KMS-11 (cell line): ENCODE measurements at regions not wholly inside any gene's neighbourhood (a gene's known extent, or its start where the extent isn't known, plus 50 kb on each side); places are given as distances from the start of the nearest gene placed in this dataset.

Experiments used
- H2AFZ ChIP-seq: fragments of 200-600 bp; sonication (generic); 2 replicates; pipeline ENCODE4 v1.6.1; 2016; ENCODE audit warnings: antibody characterized with exemption, mixed run types, low read depth
- H3K27ac ChIP-seq: fragments of 200-600 bp; sonication (generic); 2 replicates; pipeline ENCODE4 v1.6.1; 2016; ENCODE audit warnings: mild to moderate bottlenecking, mixed run types
- H3K27me3 ChIP-seq: fragments of 200-600 bp; sonication (generic); 2 replicates; pipeline ENCODE4 v1.6.1; 2017; ENCODE audit warnings: mild to moderate bottlenecking, low read depth, mixed run types, moderate library complexity; ENCODE audit not compliant: insufficient read depth
- H3K36me3 ChIP-seq: fragments of 200-600 bp; sonication (generic); 2 replicates; pipeline ENCODE4 v1.6.1; 2017; ENCODE audit warnings: mild to moderate bottlenecking, mixed run types; ENCODE audit not compliant: insufficient read depth
- H3K4me1 ChIP-seq: fragments of 200-600 bp; sonication (generic); 2 replicates; pipeline ENCODE4 v1.6.1; 2016; ENCODE audit warnings: mild to moderate bottlenecking, low read depth, mixed run types; ENCODE audit not compliant: poor library complexity, severe bottlenecking
- H3K4me2 ChIP-seq: fragments of 200-600 bp; sonication (generic); 2 replicates; pipeline ENCODE4 v1.7.0; 2016; ENCODE audit warnings: mild to moderate bottlenecking, mixed run types
- H3K4me3 ChIP-seq: fragments of 200-600 bp; sonication (generic); IDR thresholded peaks from 2 replicates; pipeline ENCODE4 v1.6.1; 2017; ENCODE audit warnings: low read depth, low read length, mixed read lengths; ENCODE audit not compliant: insufficient read depth
- H3K79me2 ChIP-seq: fragments of 200-600 bp; sonication (generic); 2 replicates; pipeline ENCODE4 v1.6.1; 2016; ENCODE audit warnings: low read depth, mixed run types; ENCODE audit not compliant: insufficient read depth
- H3K9ac ChIP-seq: fragments of 200-600 bp; sonication (generic); 2 replicates; pipeline ENCODE4 v1.6.1; 2016; ENCODE audit warnings: mild to moderate bottlenecking, mixed run types
- H4K20me1 ChIP-seq: fragments of 200-600 bp; sonication (generic); 2 replicates; pipeline ENCODE4 v1.6.1; 2016; ENCODE audit warnings: mild to moderate bottlenecking, mixed run types; ENCODE audit not compliant: insufficient read depth
- CTCF ChIP-seq: fragments of 200-600 bp; sonication (generic); conservative IDR thresholded peaks from 2 replicates; pipeline ENCODE4 v1.6.1; 2017; ENCODE audit warnings: low read depth, mild to moderate bottlenecking, antibody characterized with exemption, low read length, moderate library complexity, mixed read lengths

- Histone ChIP-seq H3K36me3 (no peaks in the 10 kb centered on the region), H3K4me3 (no peak overlapping the region), H3K27ac (no peak overlapping the region), H2AFZ (no peak overlapping the region), H3K4me2 (no peak overlapping the region), H3K27me3 (no peaks in the 10 kb centered on the region), H3K9ac (no peak overlapping the region), H3K79me2 (no peaks in the 10 kb centered on the region), H4K20me1 (no peaks in the 10 kb centered on the region), H3K4me1 (peaks cover 5% of the 10 kb centered on the region)
- TF ChIP-seq CTCF: no peak
These were observed 551.6 kb downstream of the ZIC1 start for GRCh38 chr3:147960786-147961185.

- TF ChIP-seq CTCF: no peak
- H3K9ac ChIP-seq: no peak overlapping the region
- H3K4me1 ChIP-seq: no peaks in the 10 kb centered on the region
- H3K4me2 ChIP-seq: no peak overlapping the region
- no peaks in the 10 kb centered on the region for H3K27me3 ChIP-seq
- H4K20me1 ChIP-seq: no peaks in the 10 kb centered on the region
- no peak overlapping the region for H2AFZ ChIP-seq
- H3K36me3 ChIP-seq: no peaks in the 10 kb centered on the region
- no peaks in the 10 kb centered on the region for H3K79me2 ChIP-seq
- no peak overlapping the region for H3K27ac ChIP-seq
- no peak overlapping the region for H3K4me3 ChIP-seq
These were observed 553.4 kb downstream of the ZIC1 start for GRCh38 chr3:147962408-147963164.

GRCh38 chr3:147963711-147964110, 554.5 kb downstream of the ZIC1 start:
- Histone ChIP-seq H3K4me2 (no peak overlapping the region), H3K4me1 (no peaks in the 10 kb centered on the region), H3K79me2 (no peaks in the 10 kb centered on the region), H3K27ac (no peak overlapping the region), H3K36me3 (no peaks in the 10 kb centered on the region), H3K9ac (no peak overlapping the region), H4K20me1 (no peaks in the 10 kb centered on the region), H3K27me3 (no peaks in the 10 kb centered on the region), H2AFZ (no peak overlapping the region), H3K4me3 (no peak overlapping the region)
- no peak for TF ChIP-seq CTCF

- TF ChIP-seq CTCF: no peak
- no peaks in the 10 kb centered on the region for H3K79me2 ChIP-seq
- H2AFZ ChIP-seq: no peak overlapping the region
- no peak overlapping the region for H3K4me3 ChIP-seq
- H3K9ac ChIP-seq: no peak overlapping the region
- no peaks in the 10 kb centered on the region for H3K36me3 ChIP-seq
- no peaks in the 10 kb centered on the region for H4K20me1 ChIP-seq
- no peaks in the 10 kb centered on the region for H3K27me3 ChIP-seq
- no peaks in the 10 kb centered on the region for H3K4me1 ChIP-seq
- no peak overlapping the region for H3K27ac ChIP-seq
- no peak overlapping the region for H3K4me2 ChIP-seq
These were observed 566.0 kb downstream of the ZIC1 start for GRCh38 chr3:147975165-147975564.
